ENCODE measurements at regions not wholly inside any gene's neighbourhood (a gene's known extent, or its start where the extent isn't known, plus 50 kb on each side); places are given as distances from the start of the nearest gene placed in this dataset.

DNA sequence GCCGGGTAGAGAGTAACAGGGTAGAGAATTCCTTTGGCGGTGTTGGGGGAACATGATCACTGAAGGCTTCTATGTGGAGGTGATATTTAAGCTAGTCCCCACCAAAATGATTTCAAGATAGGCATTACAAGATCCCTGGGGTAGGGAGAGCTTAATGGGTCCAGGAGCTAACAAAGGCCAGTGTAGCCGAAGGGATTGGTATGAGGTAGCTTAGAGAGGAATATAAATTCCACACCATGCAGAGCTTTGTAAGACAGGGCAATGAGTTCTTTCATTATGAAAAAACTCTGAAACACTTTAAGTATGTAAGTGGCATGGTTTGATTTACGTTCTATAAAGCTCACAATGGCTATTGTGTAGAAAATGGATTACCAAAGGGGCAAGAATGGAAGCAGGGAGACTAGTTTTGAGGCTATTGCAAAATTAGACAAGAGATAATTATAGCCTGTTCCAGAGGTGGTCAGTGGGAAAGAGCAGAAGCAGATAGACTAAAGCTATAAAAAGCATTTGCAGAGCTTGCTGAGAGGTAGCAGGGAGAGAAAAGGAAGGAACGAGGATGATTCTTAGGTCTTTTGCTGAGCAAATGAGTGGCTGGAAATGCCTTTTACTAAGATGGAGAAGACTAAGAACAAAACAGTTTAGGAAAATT is 119.7 kb upstream of the SLC25A13 start (continued):
- TF ChIP-seq YY1 (IDR thresholded peaks at IDR 0.05; ENCODE audit: extremely low read depth, insufficient replicate concordance, low read depth, low read length) (no peak), TCF7L2 (IDR thresholded peaks at IDR 0.05; ENCODE audit: borderline replicate concordance, extremely low read depth, insufficient read depth, insufficient read length) (no peak), EGR1 (IDR thresholded peaks at IDR 0.05; ENCODE audit: low read depth) (no peak), CBX3 (IDR thresholded peaks at IDR 0.05; ENCODE audit: low read depth) (no peak), EZH2phosphoT487 (IDR thresholded peaks at IDR 0.05; ENCODE audit: borderline replicate concordance) (no peak)
- TF ChIP-seq, protein P1, sequence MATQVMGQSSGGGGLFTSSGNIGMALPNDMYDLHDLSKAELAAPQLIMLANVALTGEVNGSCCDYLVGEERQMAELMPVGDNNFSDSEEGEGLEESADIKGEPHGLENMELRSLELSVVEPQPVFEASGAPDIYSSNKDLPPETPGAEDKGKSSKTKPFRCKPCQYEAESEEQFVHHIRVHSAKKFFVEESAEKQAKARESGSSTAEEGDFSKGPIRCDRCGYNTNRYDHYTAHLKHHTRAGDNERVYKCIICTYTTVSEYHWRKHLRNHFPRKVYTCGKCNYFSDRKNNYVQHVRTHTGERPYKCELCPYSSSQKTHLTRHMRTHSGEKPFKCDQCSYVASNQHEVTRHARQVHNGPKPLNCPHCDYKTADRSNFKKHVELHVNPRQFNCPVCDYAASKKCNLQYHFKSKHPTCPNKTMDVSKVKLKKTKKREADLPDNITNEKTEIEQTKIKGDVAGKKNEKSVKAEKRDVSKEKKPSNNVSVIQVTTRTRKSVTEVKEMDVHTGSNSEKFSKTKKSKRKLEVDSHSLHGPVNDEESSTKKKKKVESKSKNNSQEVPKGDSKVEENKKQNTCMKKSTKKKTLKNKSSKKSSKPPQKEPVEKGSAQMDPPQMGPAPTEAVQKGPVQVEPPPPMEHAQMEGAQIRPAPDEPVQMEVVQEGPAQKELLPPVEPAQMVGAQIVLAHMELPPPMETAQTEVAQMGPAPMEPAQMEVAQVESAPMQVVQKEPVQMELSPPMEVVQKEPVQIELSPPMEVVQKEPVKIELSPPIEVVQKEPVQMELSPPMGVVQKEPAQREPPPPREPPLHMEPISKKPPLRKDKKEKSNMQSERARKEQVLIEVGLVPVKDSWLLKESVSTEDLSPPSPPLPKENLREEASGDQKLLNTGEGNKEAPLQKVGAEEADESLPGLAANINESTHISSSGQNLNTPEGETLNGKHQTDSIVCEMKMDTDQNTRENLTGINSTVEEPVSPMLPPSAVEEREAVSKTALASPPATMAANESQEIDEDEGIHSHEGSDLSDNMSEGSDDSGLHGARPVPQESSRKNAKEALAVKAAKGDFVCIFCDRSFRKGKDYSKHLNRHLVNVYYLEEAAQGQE (IDR thresholded peaks at IDR 0.05; ENCODE audit: low read depth), result no peak
- TF ChIP-seq, protein P2, sequence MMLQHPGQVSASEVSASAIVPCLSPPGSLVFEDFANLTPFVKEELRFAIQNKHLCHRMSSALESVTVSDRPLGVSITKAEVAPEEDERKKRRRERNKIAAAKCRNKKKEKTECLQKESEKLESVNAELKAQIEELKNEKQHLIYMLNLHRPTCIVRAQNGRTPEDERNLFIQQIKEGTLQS (IDR thresholded peaks at IDR 0.05), result no peak

DNA sequence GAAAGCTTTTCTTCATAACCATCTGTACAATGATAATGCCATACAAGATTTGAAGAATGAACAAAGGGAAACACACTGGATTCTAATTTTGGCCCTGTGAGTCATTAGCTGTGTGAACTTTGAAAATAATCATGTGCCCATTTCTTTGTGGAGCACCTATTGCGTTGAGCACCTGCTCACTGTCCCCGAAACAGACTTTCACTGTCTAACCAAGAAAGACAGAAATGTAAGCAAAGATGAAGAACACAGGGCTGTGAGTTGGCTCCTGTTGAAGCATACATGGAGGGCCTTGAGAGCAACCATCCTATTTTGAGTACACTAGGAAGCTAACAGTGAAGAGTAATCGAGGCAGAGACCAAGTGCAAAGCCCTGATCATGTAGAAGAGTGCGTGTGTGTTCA is 118.4 kb upstream of the SLC25A13 start:
- no peaks in the 10 kb centered on the region for H3K36me3 ChIP-seq (ENCODE audit: control insufficient read depth in 1 of 2, insufficient read depth in 2 of 2, low read length in 2 of 2)
- DNase-seq (ENCODE audit: low read depth, low spot score) (no peak), ATAC-seq (no peak)
- H3K4me2 ChIP-seq (ENCODE audit: low read length), result no peak overlapping the region
- H3K9me2 ChIP-seq (ENCODE audit: insufficient read depth), result no peaks in the 10 kb centered on the region
- H3K79me2 ChIP-seq (ENCODE audit: insufficient read depth, low read length), result no peaks in the 10 kb centered on the region
- CTCF ChIA-PET, result no interaction called here
- intact Hi-C loops (cut with micrococcal nuclease), result no loop called here
- RAD21 ChIA-PET (ENCODE audit: low non-redundant PET in 1 of 2, low total read pairs in 2 of 2, uncharacterized antibody in 2 of 2, unreplicated experiment in 2 of 2), result no interaction called here
- no peak overlapping the region for H3K4me3 ChIP-seq (replicated peaks in 1 of 2; ENCODE audit: low read depth in 1 of 2, low read length in 2 of 2)
- H3K27me3 ChIP-seq (ENCODE audit: insufficient read depth, low read length), result peaks cover 34% of the 10 kb centered on the region; the same call in 1 of the 2 replicates
- H3K9me3 ChIP-seq (ENCODE audit: control insufficient read depth in 1 of 2, insufficient read depth in 1 of 2, low read depth in 1 of 2, low read length in 2 of 2), result no peaks in the 10 kb centered on the region
- no peak overlapping the region for H2AFZ ChIP-seq (ENCODE audit: low read depth, low read length, poor library complexity, severe bottlenecking)
- POLR2A ChIA-PET, result no interaction called here
- H3K27ac ChIP-seq (ENCODE audit: low read depth, low read length), result no peak overlapping the region
- no peak overlapping the region for H3K9ac ChIP-seq (ENCODE audit: low read length)
- no peaks in the 10 kb centered on the region for H4K20me1 ChIP-seq (ENCODE audit: insufficient read depth)
- H3K4me1 ChIP-seq (ENCODE audit: control insufficient read depth in 1 of 2, insufficient read depth in 2 of 2, low read length in 2 of 2), result no peaks in the 10 kb centered on the region
- BruUV-seq (replicated peaks), result no TSS peak
- TF ChIP-seq ZFX (IDR thresholded peaks at IDR 0.05) (no peak), POLR2A (IDR thresholded peaks at IDR 0.05; ENCODE audit: borderline replicate concordance, extremely low read depth, insufficient read depth, insufficient read length) (no peak), CBX3 (IDR thresholded peaks at IDR 0.05; ENCODE audit: low read depth) (no peak), YY1 (IDR thresholded peaks at IDR 0.05; ENCODE audit: extremely low read depth, insufficient replicate concordance, low read depth, low read length) (no peak), CEBPB (IDR thresholded peaks at IDR 0.05; ENCODE audit: low read depth) (no peak), ELF1 (IDR thresholded peaks at IDR 0.05; ENCODE audit: borderline replicate concordance, low read depth) (no peak), FOSL1 (IDR thresholded peaks at IDR 0.05; ENCODE audit: low read depth) (no peak), SRF (IDR thresholded peaks at IDR 0.05; ENCODE audit: low read depth) (no peak), EGR1 (IDR thresholded peaks at IDR 0.05; ENCODE audit: low read depth) (no peak)
- TF ChIP-seq, protein P3, sequence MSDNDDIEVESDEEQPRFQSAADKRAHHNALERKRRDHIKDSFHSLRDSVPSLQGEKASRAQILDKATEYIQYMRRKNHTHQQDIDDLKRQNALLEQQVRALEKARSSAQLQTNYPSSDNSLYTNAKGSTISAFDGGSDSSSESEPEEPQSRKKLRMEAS (IDR thresholded peaks at IDR 0.05), result no peak
- TF ChIP-seq, protein P2 (IDR thresholded peaks at IDR 0.05), result no peak
- TF ChIP-seq, protein P4, sequence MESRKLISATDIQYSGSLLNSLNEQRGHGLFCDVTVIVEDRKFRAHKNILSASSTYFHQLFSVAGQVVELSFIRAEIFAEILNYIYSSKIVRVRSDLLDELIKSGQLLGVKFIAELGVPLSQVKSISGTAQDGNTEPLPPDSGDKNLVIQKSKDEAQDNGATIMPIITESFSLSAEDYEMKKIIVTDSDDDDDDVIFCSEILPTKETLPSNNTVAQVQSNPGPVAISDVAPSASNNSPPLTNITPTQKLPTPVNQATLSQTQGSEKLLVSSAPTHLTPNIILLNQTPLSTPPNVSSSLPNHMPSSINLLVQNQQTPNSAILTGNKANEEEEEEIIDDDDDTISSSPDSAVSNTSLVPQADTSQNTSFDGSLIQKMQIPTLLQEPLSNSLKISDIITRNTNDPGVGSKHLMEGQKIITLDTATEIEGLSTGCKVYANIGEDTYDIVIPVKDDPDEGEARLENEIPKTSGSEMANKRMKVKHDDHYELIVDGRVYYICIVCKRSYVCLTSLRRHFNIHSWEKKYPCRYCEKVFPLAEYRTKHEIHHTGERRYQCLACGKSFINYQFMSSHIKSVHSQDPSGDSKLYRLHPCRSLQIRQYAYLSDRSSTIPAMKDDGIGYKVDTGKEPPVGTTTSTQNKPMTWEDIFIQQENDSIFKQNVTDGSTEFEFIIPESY (IDR thresholded peaks at IDR 0.05; ENCODE audit: extremely low read depth, insufficient replicate concordance, low read length), result no peak
- TF ChIP-seq, protein P5, sequence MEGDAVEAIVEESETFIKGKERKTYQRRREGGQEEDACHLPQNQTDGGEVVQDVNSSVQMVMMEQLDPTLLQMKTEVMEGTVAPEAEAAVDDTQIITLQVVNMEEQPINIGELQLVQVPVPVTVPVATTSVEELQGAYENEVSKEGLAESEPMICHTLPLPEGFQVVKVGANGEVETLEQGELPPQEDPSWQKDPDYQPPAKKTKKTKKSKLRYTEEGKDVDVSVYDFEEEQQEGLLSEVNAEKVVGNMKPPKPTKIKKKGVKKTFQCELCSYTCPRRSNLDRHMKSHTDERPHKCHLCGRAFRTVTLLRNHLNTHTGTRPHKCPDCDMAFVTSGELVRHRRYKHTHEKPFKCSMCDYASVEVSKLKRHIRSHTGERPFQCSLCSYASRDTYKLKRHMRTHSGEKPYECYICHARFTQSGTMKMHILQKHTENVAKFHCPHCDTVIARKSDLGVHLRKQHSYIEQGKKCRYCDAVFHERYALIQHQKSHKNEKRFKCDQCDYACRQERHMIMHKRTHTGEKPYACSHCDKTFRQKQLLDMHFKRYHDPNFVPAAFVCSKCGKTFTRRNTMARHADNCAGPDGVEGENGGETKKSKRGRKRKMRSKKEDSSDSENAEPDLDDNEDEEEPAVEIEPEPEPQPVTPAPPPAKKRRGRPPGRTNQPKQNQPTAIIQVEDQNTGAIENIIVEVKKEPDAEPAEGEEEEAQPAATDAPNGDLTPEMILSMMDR (IDR thresholded peaks at IDR 0.05 in 2 of 3, conservative IDR thresholded peaks at IDR 0.05 in 1 of 3; ENCODE audit: borderline replicate concordance in 1 of 3, insufficient read depth in 1 of 3, low read depth in 2 of 3, low read length in 2 of 3), result no peak

Data from HCT116 (cell line).